Ovary (tissue), 3 donors: ENCODE measurements at regions not wholly inside any gene's neighbourhood (a gene's known extent, or its start where the extent isn't known, plus 50 kb on each side); places are given as distances from the start of the nearest gene placed in this dataset.

ENCODE experiments used
- EP300 ChIP-seq: sonication (generic); formaldehyde crosslinking; IDR thresholded peaks from one replicate; pipeline ENCODE4 v1.6.1; 2017; ENCODE audit warnings: antibody characterized with exemption
- POLR2A ChIP-seq: fragments of 450-650 bp; IDR thresholded peaks from one replicate; pipeline ENCODE4 v1.6.1; 2017; ENCODE audit warnings: antibody characterized with exemption, mild to moderate bottlenecking, moderate library complexity
- TF ChIP-seq, protein P1 (sequence below), 3 donors: fragments of 450-650 bp in 2 of 3; fragments of 200-600 bp in 1 of 3; IDR thresholded peaks; one replicate each; pipeline versions ENCODE4 v1.5.1 to v1.8.0; 2016 to 2022; ENCODE audit warnings: antibody characterized with exemption in 3 of 3, mild to moderate bottlenecking in 1 of 3
- donor health status: DM: no; HTN: no; CAD: no.

- TF ChIP-seq, protein P1, sequence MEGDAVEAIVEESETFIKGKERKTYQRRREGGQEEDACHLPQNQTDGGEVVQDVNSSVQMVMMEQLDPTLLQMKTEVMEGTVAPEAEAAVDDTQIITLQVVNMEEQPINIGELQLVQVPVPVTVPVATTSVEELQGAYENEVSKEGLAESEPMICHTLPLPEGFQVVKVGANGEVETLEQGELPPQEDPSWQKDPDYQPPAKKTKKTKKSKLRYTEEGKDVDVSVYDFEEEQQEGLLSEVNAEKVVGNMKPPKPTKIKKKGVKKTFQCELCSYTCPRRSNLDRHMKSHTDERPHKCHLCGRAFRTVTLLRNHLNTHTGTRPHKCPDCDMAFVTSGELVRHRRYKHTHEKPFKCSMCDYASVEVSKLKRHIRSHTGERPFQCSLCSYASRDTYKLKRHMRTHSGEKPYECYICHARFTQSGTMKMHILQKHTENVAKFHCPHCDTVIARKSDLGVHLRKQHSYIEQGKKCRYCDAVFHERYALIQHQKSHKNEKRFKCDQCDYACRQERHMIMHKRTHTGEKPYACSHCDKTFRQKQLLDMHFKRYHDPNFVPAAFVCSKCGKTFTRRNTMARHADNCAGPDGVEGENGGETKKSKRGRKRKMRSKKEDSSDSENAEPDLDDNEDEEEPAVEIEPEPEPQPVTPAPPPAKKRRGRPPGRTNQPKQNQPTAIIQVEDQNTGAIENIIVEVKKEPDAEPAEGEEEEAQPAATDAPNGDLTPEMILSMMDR (IDR thresholded peaks at IDR 0.05) = no peak
- TF ChIP-seq EP300 = no peak
- TF ChIP-seq POLR2A = no peak
Measured at GRCh38 chr6:91743756-91744155, 1156.9 kb upstream of the MAP3K7 start.
